IMR-90 (cell line): ENCODE measurements at regions not wholly inside any gene's neighbourhood (a gene's known extent, or its start where the extent isn't known, plus 50 kb on each side); places are given as distances from the start of the nearest gene placed in this dataset.

Source experiments
- ATAC-seq: fragments of 200-7000 bp; cut with Tn5 transposase; 2 replicates; pipeline ENCODE4 v1.9.1; 2020; ENCODE audit warnings: low read depth, mild to moderate bottlenecking, moderate library complexity
- BruUV-seq: library from RNA; stranded (reverse); fragments of 400-500 nt; replicated peaks from 2 replicates; lab custom pipeline; 2021; lab: Mats Ljungman, UMichigan
- CTCF ChIA-PET: fragments of 300-600 bp; formaldehyde crosslinking; extraction: SDS; loops from one replicate; lab custom pipeline; 2021; ENCODE audit warnings: antibody characterized with exemption; lab: Yijun Ruan, JAX
- POLR2A ChIA-PET: fragments of 300-600 bp; sonication (Branson Sonifier 250); formaldehyde crosslinking; loops from one replicate; lab custom pipeline; 2022; ENCODE audit warnings: antibody characterized with exemption; ENCODE audit not compliant: unreplicated experiment; lab: Charles Lee
- DNase-seq: peaks from one replicate; pipeline ENCODE4 v3.0.0; 2013
- H2AFZ ChIP-seq: replicated peaks from 2 replicates; pipeline ENCODE3; 2013; ENCODE audit warnings: low read length, mild to moderate bottlenecking; ENCODE audit not compliant: poor library complexity
- H2AK5ac ChIP-seq: 2 replicates; pipeline ENCODE4 v1.6.1; 2013; ENCODE audit warnings: low read depth, low read length, inconsistent platforms
- H2AK9ac ChIP-seq: replicated peaks from 2 replicates; pipeline ENCODE3; 2013; ENCODE audit warnings: mild to moderate bottlenecking, low read depth, low read length, moderate library complexity; ENCODE audit not compliant: poor library complexity
- H2BK120ac ChIP-seq: 2 replicates; pipeline ENCODE4 v1.6.1; 2013; ENCODE audit warnings: low read depth, low read length, inconsistent platforms
- H2BK15ac ChIP-seq: 3 replicates; pipeline ENCODE4 v1.6.1; 2013; ENCODE audit warnings: low read depth, low read length, inconsistent platforms
- H2BK20ac ChIP-seq: 2 replicates; pipeline ENCODE4 v1.6.1; 2013; ENCODE audit warnings: low read depth, mild to moderate bottlenecking, inconsistent platforms, low read length, moderate library complexity
- H2BK5ac ChIP-seq: 2 replicates; pipeline ENCODE4 v1.6.1; 2013; ENCODE audit warnings: mild to moderate bottlenecking, low read depth, low read length, inconsistent platforms; ENCODE audit not compliant: poor library complexity, severe bottlenecking
- H3K14ac ChIP-seq: replicated peaks from 2 replicates; pipeline ENCODE4 v1.6.1; 2013; ENCODE audit warnings: low read depth, low read length, inconsistent platforms
- H3K18ac ChIP-seq: 2 replicates; pipeline ENCODE4 v1.6.1; 2013; ENCODE audit warnings: low read depth, low read length, control low read depth
- H3K23ac ChIP-seq: 2 replicates; pipeline ENCODE4 v1.6.1; 2013; ENCODE audit warnings: low read depth, low read length, inconsistent platforms
- H3K27ac ChIP-seq: 2 replicates; pipeline ENCODE4 v1.5.1; 2013; ENCODE audit warnings: mild to moderate bottlenecking, control low read depth, low read length; ENCODE audit not compliant: insufficient read depth
- H3K27me3 ChIP-seq: 2 replicates; pipeline ENCODE4 v1.6.1; 2013; ENCODE audit warnings: low read length; ENCODE audit not compliant: control insufficient read depth, insufficient read depth
- H3K36me3 ChIP-seq: 2 replicates; pipeline ENCODE4 v1.6.1; 2013; ENCODE audit warnings: low read length, mixed read lengths; ENCODE audit not compliant: control insufficient read depth, insufficient read depth
- H3K4ac ChIP-seq: 2 replicates; pipeline ENCODE4 v1.6.1; 2013; ENCODE audit warnings: low read depth, low read length, inconsistent platforms
- H3K4me1 ChIP-seq: 2 replicates; pipeline ENCODE4 v1.6.1; 2013; ENCODE audit warnings: low read length, mixed read lengths; ENCODE audit not compliant: control insufficient read depth, insufficient read depth
- H3K4me2 ChIP-seq: 2 replicates; pipeline ENCODE4 v1.6.1; 2013; ENCODE audit warnings: low read depth, mild to moderate bottlenecking, control low read depth, low read length, moderate library complexity
- H3K4me3 ChIP-seq: 2 replicates; pipeline ENCODE4 v1.5.1; 2013; ENCODE audit warnings: low read depth, mild to moderate bottlenecking, control low read depth, low read length, moderate library complexity; ENCODE audit not compliant: insufficient read depth
- H3K56ac ChIP-seq: 2 replicates; pipeline ENCODE4 v1.6.1; 2013; ENCODE audit warnings: low read length, inconsistent platforms; ENCODE audit not compliant: insufficient read depth; ENCODE audit errors: extremely low read depth
- H3K79me1 ChIP-seq, 2 experiments: 2 replicates each; pipeline ENCODE4 v1.6.1; 2013; ENCODE audit warnings: low read length in 2 of 2, inconsistent platforms in 1 of 2, low read depth in 1 of 2
- H3K9ac ChIP-seq: 2 replicates; pipeline ENCODE4 v1.6.1; 2013; ENCODE audit warnings: low read depth, low read length, control low read depth
- H3K9me1 ChIP-seq: 2 replicates; pipeline ENCODE4 v1.6.1; 2013; ENCODE audit warnings: low read length, inconsistent platforms; ENCODE audit not compliant: insufficient read depth
- H3K9me3 ChIP-seq: 2 replicates; pipeline ENCODE4 v1.6.1; 2013; ENCODE audit warnings: low read length; ENCODE audit not compliant: control insufficient read depth, insufficient read depth
- H4K20me1 ChIP-seq: 2 replicates; pipeline ENCODE4 v1.6.1; 2013; ENCODE audit warnings: low read length, inconsistent platforms; ENCODE audit not compliant: insufficient read depth
- H4K5ac ChIP-seq: 2 replicates; pipeline ENCODE4 v1.6.1; 2013; ENCODE audit warnings: mild to moderate bottlenecking, low read depth, low read length, control low read depth
- H4K8ac ChIP-seq, 2 experiments: 2 replicates each; pipeline ENCODE4 v1.6.1; 2013; ENCODE audit warnings: low read depth in 2 of 2, low read length in 2 of 2, control low read depth in 1 of 2, inconsistent platforms in 1 of 2
- H4K91ac ChIP-seq: 2 replicates; pipeline ENCODE4 v1.6.1; 2013; ENCODE audit warnings: low read depth, low read length, inconsistent platforms; ENCODE audit not compliant: insufficient read depth
- CEBPB ChIP-seq: IDR thresholded peaks from 2 replicates; pipeline ENCODE4 v1.6.1; 2012; ENCODE audit warnings: low read depth, low read length, improper control_type of control experiment
- CHD1 ChIP-seq: IDR thresholded peaks from 2 replicates; pipeline ENCODE4 v1.6.1; 2012; ENCODE audit warnings: low read depth, low read length, improper control_type of control experiment
- CTCF ChIP-seq: conservative IDR thresholded peaks from 2 replicates; pipeline ENCODE4 v1.5.1; 2012; ENCODE audit warnings: mild to moderate bottlenecking, low read depth, low read length, improper control_type of control experiment
- FOS ChIP-seq: fragments of 150-350 bp; IDR thresholded peaks from 2 replicates; pipeline ENCODE4 v1.6.1; 2016; ENCODE audit warnings: low read depth, low read length
- MAFK ChIP-seq: IDR thresholded peaks from 2 replicates; pipeline ENCODE4 v1.6.1; 2012; ENCODE audit warnings: low read depth, low read length, improper control_type of control experiment
- MAZ ChIP-seq: IDR thresholded peaks from 2 replicates; pipeline ENCODE4 v1.6.1; 2012; ENCODE audit warnings: low read depth, mild to moderate bottlenecking, low read length, improper control_type of control experiment, moderate library complexity, borderline replicate concordance
- MXI1 ChIP-seq: IDR thresholded peaks from 2 replicates; pipeline ENCODE4 v1.6.1; 2012; ENCODE audit warnings: low read depth, mild to moderate bottlenecking, low read length, moderate library complexity, borderline replicate concordance
- POLR2A ChIP-seq: IDR thresholded peaks from 2 replicates; pipeline ENCODE4 v1.6.1; 2012; ENCODE audit warnings: mild to moderate bottlenecking, low read depth, low read length
- RCOR1 ChIP-seq: IDR thresholded peaks from 2 replicates; pipeline ENCODE4 v1.6.1; 2012; ENCODE audit warnings: mild to moderate bottlenecking, low read length, improper control_type of control experiment; ENCODE audit not compliant: insufficient replicate concordance
- SMC3 ChIP-seq: fragments of 150-350 bp; IDR thresholded peaks from 2 replicates; pipeline ENCODE4 v1.6.1; 2016; ENCODE audit warnings: low read depth, mild to moderate bottlenecking, antibody characterized with exemption, low read length, moderate library complexity
- dilution Hi-C: fragments of 300-500 bp; cut with HindIII; formaldehyde crosslinking; loops from one replicate; pipeline ENCODE4 v1.14.3; 2018; ENCODE audit warnings: low sequenced_read_pairs; ENCODE audit not compliant: unreplicated experiment
- in situ Hi-C: fragments of 300-500 bp; cut with MboI; formaldehyde crosslinking; loops from 3 replicates; pipeline ENCODE4 v1.14.3; 2019; ENCODE audit warnings: low sequenced_read_pairs, inconsistent platforms, mixed read lengths
- intact Hi-C: fragments of 100-400 bp; cut with micrococcal nuclease; formaldehyde crosslinking; loops from 2 replicates; pipeline ENCODE4 v1.10.0; 2022

DNA sequence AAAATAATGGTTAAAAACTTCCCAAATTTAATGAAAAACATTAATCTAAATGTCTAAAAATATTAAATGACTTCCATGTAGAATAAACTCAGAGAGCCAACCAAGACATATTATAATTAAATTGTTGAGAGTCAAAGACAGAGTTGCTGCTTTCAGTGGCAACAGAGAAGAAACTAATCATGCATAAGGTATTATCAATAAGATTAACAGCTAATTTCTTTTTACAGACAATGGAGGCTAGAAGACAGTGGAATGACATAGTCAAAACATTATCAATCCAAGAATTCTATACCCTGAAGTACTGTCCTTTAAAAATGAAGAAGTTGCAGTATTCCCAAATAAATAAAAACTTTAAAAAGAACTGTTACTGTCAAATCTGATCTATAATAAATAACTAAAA, 268.7 kb downstream of the IRX2 start:
- Histone ChIP-seq H3K9me3 (peaks cover 16% of the 10 kb centered on the region), H2BK20ac (no peak overlapping the region), H3K4ac (no peak overlapping the region), H3K79me1 (no peaks in the 10 kb centered on the region), H2AFZ (no peak overlapping the region), H3K14ac (no peak overlapping the region), H3K4me2 (no peak overlapping the region), H3K18ac (no peak overlapping the region), H3K4me3 (no peak overlapping the region), H4K91ac (no peak overlapping the region), H3K9ac (no peak overlapping the region), H3K27ac (no peak overlapping the region), H2BK5ac (no peak overlapping the region), H2BK120ac (no peak overlapping the region), H3K56ac (no peak overlapping the region), H3K4me1 (no peaks in the 10 kb centered on the region), H3K36me3 (no peaks in the 10 kb centered on the region), H2AK9ac (no peak overlapping the region), H2AK5ac (no peak overlapping the region), H3K27me3 (no peaks in the 10 kb centered on the region), H4K8ac (no peak overlapping the region), H3K9me1 (no peaks in the 10 kb centered on the region), H4K20me1 (no peaks in the 10 kb centered on the region), H2BK15ac (no peak overlapping the region), H3K23ac (no peak overlapping the region), H4K5ac (no peak overlapping the region)
- dilution Hi-C loops, result no loop called here
- no peak for ATAC-seq
- no peak for TF ChIP-seq CHD1
- TF ChIP-seq CTCF, result no peak
- no peak for TF ChIP-seq MXI1
- TF ChIP-seq MAFK, result no peak
- TF ChIP-seq MAZ, result no peak
- TF ChIP-seq POLR2A, result no peak
- no peak for TF ChIP-seq RCOR1
- no peak for TF ChIP-seq FOS
- no peak for TF ChIP-seq CEBPB
- no peak for TF ChIP-seq SMC3
- in situ Hi-C loops, result no loop called here
- BruUV-seq, result no TSS peak
- DNase-seq, result no peak
- intact Hi-C loops, result no loop called here
- ChIA-PET POLR2A (no interaction called here), CTCF (no interaction called here)
